Spleen (tissue), 11 donors: ENCODE measurements at regions not wholly inside any gene's neighbourhood (a gene's known extent, or its start where the extent isn't known, plus 50 kb on each side); places are given as distances from the start of the nearest gene placed in this dataset.

Experiments
- DNase-seq: peaks from one replicate; pipeline ENCODE4 v3.0.0-alpha.2; 2020
- H3K27ac ChIP-seq, 8 donors: fragments of 200-600 bp; sonication (generic) in 7 of 8; 1 replicate in 4 of 8; 2 replicates in 4 of 8; pipeline versions ENCODE4 v1.5.0 to v1.8.0; 2016 to 2021; ENCODE audit warnings: inconsistent platforms in 4 of 8, mild to moderate bottlenecking in 4 of 8, moderate library complexity in 1 of 8
- H3K27me3 ChIP-seq, 7 donors: fragments of 200-600 bp; sonication (generic) in 6 of 7; replicated peaks in 1 of 7; 1 replicate in 4 of 7; 2 replicates in 3 of 7; pipeline versions ENCODE4 v1.5.0 to v1.8.0; 2016 to 2021; ENCODE audit warnings: inconsistent platforms in 3 of 7, mild to moderate bottlenecking in 1 of 7
- H3K36me3 ChIP-seq, 6 donors: fragments of 200-600 bp; sonication (generic) in 5 of 6; 1 replicate in 4 of 6; 2 replicates in 2 of 6; pipeline versions ENCODE4 v1.5.0 to v1.8.0; 2016 to 2021; ENCODE audit warnings: inconsistent platforms in 2 of 6
- H3K4me1 ChIP-seq, 6 donors: fragments of 200-600 bp; sonication (generic) in 5 of 6; 1 replicate in 3 of 6; 2 replicates in 3 of 6; pipeline versions ENCODE4 v1.5.0 to v1.8.0; 2016 to 2021; ENCODE audit warnings: inconsistent platforms in 3 of 6
- H3K4me3 ChIP-seq, 8 donors: fragments of 200-600 bp; sonication (generic) in 7 of 8; 1 replicate in 4 of 8; 2 replicates in 4 of 8; pipeline versions ENCODE4 v1.5.0 to v1.8.0; 2016 to 2021; ENCODE audit warnings: inconsistent platforms in 4 of 8, mild to moderate bottlenecking in 4 of 8, moderate library complexity in 2 of 8
- H3K9me3 ChIP-seq, 8 donors: fragments of 200-600 bp; sonication (generic) in 7 of 8; 1 replicate in 4 of 8; 2 replicates in 4 of 8; pipeline versions ENCODE4 v1.5.0 to v1.8.0; 2016 to 2021; ENCODE audit warnings: inconsistent platforms in 4 of 8
- CTCF ChIP-seq, 11 experiments: fragments of 200-600 bp in 7 of 11; fragments of 450-650 bp in 4 of 11; sonication (generic) in 4 of 11; IDR thresholded peaks in 8 of 11; conservative IDR thresholded peaks in 3 of 11; 1 replicate in 7 of 11; 2 replicates in 4 of 11; pipeline versions ENCODE4 v1.4.0 to v1.8.0; 2016 to 2021; ENCODE audit warnings: antibody characterized with exemption in 11 of 11, inconsistent platforms in 4 of 11, mild to moderate bottlenecking in 1 of 11
- POLR2A ChIP-seq, 3 donors: fragments of 450-650 bp; IDR thresholded peaks; one replicate each; pipeline ENCODE4 v1.5.1; 2017; ENCODE audit warnings: antibody characterized with exemption in 3 of 3, mild to moderate bottlenecking in 1 of 3
- POLR2AphosphoS5 ChIP-seq, 3 donors: sonication (generic); formaldehyde crosslinking; IDR thresholded peaks; one replicate each; pipeline ENCODE4 v1.5.1; 2017; ENCODE audit warnings: antibody characterized with exemption in 3 of 3
- WGBS, 5 donors: extraction: QIAGEN DNeasy Blood & Tissue Kit in 3 of 5; methylation state at CpG; one replicate each; pipeline versions ENCODE4 v1.1.5 to v1.1.7; 2013 to 2018; 5-methylcytosine and 5-hydroxymethylcytosine counted together
- intact Hi-C: fragments of 100-400 bp; cut with DNase I; formaldehyde crosslinking; loops from one replicate; pipeline ENCODE4 v1.15.0; 2023; ENCODE audit warnings: low total_unique reads
- donor health status: healthy with polysubstance abuse.
- donor health status: DM: no; HTN: no; CAD: no; lungs with moderate emphysema.
- donor health status: DM: no; HTN: no; CAD: no.
- donor health status: Bipolar disorder and iron deficiency.
- donor health status: healthy.
- donor health status: DM: no; HTN: no; CAD: no.
- donor health status: DM: yes; HTN: yes; CAD: no.

- Histone ChIP-seq H3K4me1 (no peaks in the 10 kb centered on the region), H3K36me3 (no peaks in the 10 kb centered on the region), H3K27ac (no peak overlapping the region), H3K27me3 (no peaks in the 10 kb centered on the region), H3K4me3 (no peak overlapping the region), H3K9me3 (peaks cover 0 to 6% (median 0%) of the 10 kb centered on the region in 8 donors)
- intact Hi-C loops: no loop called here
- 74 to 88% (median 85%) methylated on average over 1 of the region's 1 CpG for WGBS, 5 donors
- TF ChIP-seq CTCF (IDR thresholded peaks at IDR 0.05 in 8 of 11, conservative IDR thresholded peaks at IDR 0.05 in 3 of 11): no peak
- no peak for TF ChIP-seq POLR2AphosphoS5 (IDR thresholded peaks at IDR 0.05)
- no peak for TF ChIP-seq POLR2A (IDR thresholded peaks at IDR 0.05)
- no peak for DNase-seq
Measured at GRCh38 chr2:33729353-33729752, 130.3 kb upstream of the FAM98A start.

GRCh38 chr2:33728106-33728505 lies 129.0 kb upstream of the FAM98A start:
- no peak for DNase-seq
- intact Hi-C loops: no loop called here
- TF ChIP-seq POLR2AphosphoS5 (IDR thresholded peaks at IDR 0.05) (no peak), CTCF (IDR thresholded peaks at IDR 0.05 in 8 of 11, conservative IDR thresholded peaks at IDR 0.05 in 3 of 11) (no peak), POLR2A (IDR thresholded peaks at IDR 0.05) (no peak)

GRCh38 chr2:33727361-33728032 lies 128.4 kb upstream of the FAM98A start:
- Histone ChIP-seq H3K9me3 (peaks cover 0 to 6% (median 0%) of the 10 kb centered on the region in 8 donors), H3K36me3 (no peaks in the 10 kb centered on the region), H3K4me1 (no peaks in the 10 kb centered on the region), H3K4me3 (no peak overlapping the region), H3K27me3 (no peaks in the 10 kb centered on the region), H3K27ac (no peak overlapping the region)
- intact Hi-C loops: no loop called here
- no peak for DNase-seq
- WGBS, 5 donors: 93 to 96% (median 95%) methylated on average over 41 of the region's 41 CpGs
- TF ChIP-seq CTCF (IDR thresholded peaks at IDR 0.05 in 8 of 11, conservative IDR thresholded peaks at IDR 0.05 in 3 of 11): no peak
- no peak for TF ChIP-seq POLR2AphosphoS5 (IDR thresholded peaks at IDR 0.05)
- TF ChIP-seq POLR2A (IDR thresholded peaks at IDR 0.05): no peak

More at GRCh38 chr2:33728106-33728505, 129.0 kb upstream of the FAM98A start:
- Histone ChIP-seq H3K9me3 (peaks cover 0 to 6% (median 0%) of the 10 kb centered on the region in 8 donors), H3K36me3 (no peaks in the 10 kb centered on the region), H3K27ac (no peak overlapping the region), H3K4me1 (no peaks in the 10 kb centered on the region), H3K27me3 (no peaks in the 10 kb centered on the region), H3K4me3 (no peak overlapping the region)
- WGBS, 5 donors: 86 to 90% (median 89%) methylated on average over 11 to 14 of the region's 14 CpGs

- 68 to 76% (median 73%) methylated on average over 8 of the region's 8 CpGs for WGBS, 5 donors
- no peak for DNase-seq
- H3K4me1 ChIP-seq: no peaks in the 10 kb centered on the region
- no peak overlapping the region for H3K27ac ChIP-seq
- H3K36me3 ChIP-seq: no peaks in the 10 kb centered on the region
- intact Hi-C loops: no loop called here
- H3K4me3 ChIP-seq: no peak overlapping the region
- H3K9me3 ChIP-seq: peaks cover 0 to 6% (median 0%) of the 10 kb centered on the region in 8 donors
- TF ChIP-seq POLR2AphosphoS5 (IDR thresholded peaks at IDR 0.05) (no peak), POLR2A (IDR thresholded peaks at IDR 0.05) (no peak), CTCF (IDR thresholded peaks at IDR 0.05 in 8 of 11, conservative IDR thresholded peaks at IDR 0.05 in 3 of 11) (no peak)
- no peaks in the 10 kb centered on the region for H3K27me3 ChIP-seq
Measured at GRCh38 chr2:33726415-33726814, 127.3 kb upstream of the FAM98A start.
